Activated CD8-positive, alpha-beta T cell treated with anti-CD3 and anti-CD28 coated beads, Interleukin-2, amount 10 ng/mL, durations not matched to agents 7 days and 5 days (primary cell): ENCODE measurements at regions not wholly inside any gene's neighbourhood (a gene's known extent, or its start where the extent isn't known, plus 50 kb on each side); places are given as distances from the start of the nearest gene placed in this dataset.

Experiments
- ATAC-seq: fragments of 150-1000 bp; cut with Tn5 transposase; one replicate; pipeline ENCODE4 v1.10.0; 2021; ENCODE audit warnings: moderate library complexity
- CTCF ChIA-PET: fragments of 350-600 bp; sonication (Branson Sonifier 250); formaldehyde crosslinking; loops from one replicate; lab custom pipeline; 2021; ENCODE audit warnings: antibody characterized with exemption; lab: Charles Lee
- POLR2A ChIA-PET: fragments of 350-600 bp; sonication (Branson Sonifier 250); formaldehyde crosslinking; loops from one replicate; lab custom pipeline; 2021; ENCODE audit warnings: antibody characterized with exemption; lab: Charles Lee
- DNase-seq: peaks from one replicate; pipeline ENCODE4 v3.0.0-alpha.2; 2020
- H3K27ac Mint-ChIP-seq: one replicate; pipeline ENCODE4 v1.8.0; 2021; ENCODE audit warnings: mild to moderate bottlenecking, mixed read lengths
- H3K27me3 Mint-ChIP-seq: one replicate; pipeline ENCODE4 v1.8.0; 2021; ENCODE audit warnings: low read depth, mixed read lengths
- H3K36me3 Mint-ChIP-seq: one replicate; pipeline ENCODE4 v1.8.0; 2021; ENCODE audit warnings: low read depth, mixed read lengths
- H3K4me1 Mint-ChIP-seq: one replicate; pipeline ENCODE4 v1.8.0; 2021; ENCODE audit warnings: low read depth, mixed read lengths
- H3K4me3 Mint-ChIP-seq: one replicate; pipeline ENCODE4 v1.8.0; 2021; ENCODE audit warnings: mild to moderate bottlenecking, mixed read lengths
- H3K9me3 Mint-ChIP-seq: one replicate; pipeline ENCODE4 v1.8.0; 2022; ENCODE audit warnings: mixed read lengths; ENCODE audit not compliant: insufficient read depth

- POLR2A ChIA-PET, result no interaction called here
- Mint-ChIP-seq H3K4me3 (no peak overlapping the region), H3K4me1 (no peaks in the 10 kb centered on the region), H3K36me3 (no peaks in the 10 kb centered on the region), H3K9me3 (no peaks in the 10 kb centered on the region), H3K27me3 (no peaks in the 10 kb centered on the region), H3K27ac (no peak overlapping the region)
- DNase-seq (no peak), ATAC-seq (no peak)
- CTCF ChIA-PET, result no interaction called here
Measured at GRCh38 chr9:29685531-29685930, 2112.2 kb upstream of the C9orf72 start.

- ATAC-seq (no peak), DNase-seq (no peak)
- ChIA-PET POLR2A (no interaction called here), CTCF (no interaction called here)
- Mint-ChIP-seq H3K4me1 (no peaks in the 10 kb centered on the region), H3K36me3 (no peaks in the 10 kb centered on the region), H3K9me3 (peaks cover 5% of the 10 kb centered on the region), H3K27me3 (no peaks in the 10 kb centered on the region), H3K27ac (no peak overlapping the region), H3K4me3 (no peak overlapping the region)
Measured at GRCh38 chr9:29691145-29691544, 2117.9 kb upstream of the C9orf72 start.

- CTCF ChIA-PET, result no interaction called here
- POLR2A ChIA-PET, result no interaction called here
- Mint-ChIP-seq H3K27me3 (no peaks in the 10 kb centered on the region), H3K9me3 (peaks cover 5% of the 10 kb centered on the region), H3K4me1 (no peaks in the 10 kb centered on the region), H3K36me3 (no peaks in the 10 kb centered on the region), H3K27ac (no peak overlapping the region), H3K4me3 (no peak overlapping the region)
- ATAC-seq (no peak), DNase-seq (no peak)
Measured at GRCh38 chr9:29691758-29692407, 2118.6 kb upstream of the C9orf72 start.

DNA sequence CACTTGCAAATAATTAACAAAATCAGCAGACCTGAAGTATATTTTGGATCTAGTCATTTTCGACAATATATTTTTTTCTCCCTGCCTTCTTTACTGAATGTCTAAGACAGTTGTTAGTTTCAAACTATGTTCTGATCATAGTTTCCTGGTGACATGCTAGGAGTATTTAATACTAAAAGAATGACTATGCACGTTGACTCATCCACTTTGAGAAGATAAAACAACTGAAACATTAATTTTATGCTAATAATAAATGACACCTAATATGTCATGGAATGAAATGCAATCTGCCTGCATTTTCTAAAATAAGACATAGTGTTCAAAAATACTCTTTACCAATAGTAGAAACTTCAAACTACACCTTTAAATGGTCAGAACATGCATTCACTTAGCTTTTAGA is 2123.7 kb upstream of the C9orf72 start:
- Mint-ChIP-seq H3K4me1 (no peaks in the 10 kb centered on the region), H3K4me3 (no peak overlapping the region), H3K36me3 (no peaks in the 10 kb centered on the region), H3K27ac (no peak overlapping the region), H3K27me3 (no peaks in the 10 kb centered on the region), H3K9me3 (peaks cover 5% of the 10 kb centered on the region)
- ATAC-seq, result no peak
- ChIA-PET CTCF (no interaction called here), POLR2A (no interaction called here)
- no peak for DNase-seq

- ChIA-PET CTCF (no interaction called here), POLR2A (no interaction called here)
- Mint-ChIP-seq H3K27ac (no peak overlapping the region), H3K4me1 (no peaks in the 10 kb centered on the region), H3K9me3 (no peaks in the 10 kb centered on the region), H3K4me3 (no peak overlapping the region), H3K36me3 (no peaks in the 10 kb centered on the region), H3K27me3 (no peaks in the 10 kb centered on the region)
- DNase-seq, result no peak
- ATAC-seq, result no peak
Measured at GRCh38 chr9:29701559-29701958, 2128.3 kb upstream of the C9orf72 start.

DNA sequence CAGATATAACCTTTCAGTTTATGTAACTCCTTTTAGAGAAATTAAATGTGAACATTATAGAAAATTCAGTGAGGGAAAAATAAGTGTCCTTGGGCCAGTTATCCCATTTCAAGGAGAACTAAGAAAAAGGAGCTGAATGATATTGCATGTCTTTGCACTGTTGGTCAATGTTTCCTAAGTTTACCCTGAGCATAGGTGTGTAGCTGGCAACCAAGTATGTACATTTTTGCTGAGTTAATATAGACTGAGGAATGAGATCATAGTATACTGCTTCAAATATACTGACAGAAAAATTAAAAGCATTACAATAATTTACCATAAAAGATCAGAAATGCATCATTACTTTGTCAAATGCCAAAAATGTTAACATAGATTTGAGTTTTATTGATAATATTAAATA is 2128.7 kb upstream of the C9orf72 start:
- Mint-ChIP-seq H3K27ac (no peak overlapping the region), H3K4me1 (no peaks in the 10 kb centered on the region), H3K9me3 (no peaks in the 10 kb centered on the region), H3K4me3 (no peak overlapping the region), H3K27me3 (no peaks in the 10 kb centered on the region), H3K36me3 (no peaks in the 10 kb centered on the region)
- ChIA-PET POLR2A (no interaction called here), CTCF (no interaction called here)
- no peak for DNase-seq
- no peak for ATAC-seq

GRCh38 chr9:29714860-29715259 is 2141.6 kb upstream of the C9orf72 start:
- no peak for DNase-seq
- POLR2A ChIA-PET, result no interaction called here
- no peaks in the 10 kb centered on the region for H3K36me3 Mint-ChIP-seq
- no peaks in the 10 kb centered on the region for H3K4me1 Mint-ChIP-seq
- H3K9me3 Mint-ChIP-seq, result peaks cover 8% of the 10 kb centered on the region
- no peak overlapping the region for H3K4me3 Mint-ChIP-seq
- CTCF ChIA-PET, result no interaction called here
- ATAC-seq, result no peak
- H3K27me3 Mint-ChIP-seq, result no peaks in the 10 kb centered on the region
- no peak overlapping the region for H3K27ac Mint-ChIP-seq

DNA sequence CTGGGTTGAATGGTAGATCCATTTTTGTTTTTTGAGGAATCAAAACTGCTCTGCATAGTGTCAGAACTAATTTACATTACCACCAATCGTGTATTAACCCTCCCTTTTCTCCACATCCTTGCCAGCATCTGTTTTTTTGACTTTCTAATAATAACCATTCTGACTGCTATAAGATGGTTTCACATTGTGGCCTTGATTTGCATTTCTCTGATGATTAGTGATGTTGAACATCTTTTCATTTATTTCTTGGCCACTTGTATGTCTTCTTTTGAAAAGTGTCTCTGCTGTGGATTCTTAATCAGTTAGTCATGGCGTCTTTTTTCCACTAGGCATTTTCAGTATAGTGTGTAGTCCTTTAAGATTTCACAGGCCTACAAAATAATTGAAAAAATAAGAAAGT is 2144.3 kb upstream of the C9orf72 start:
- no peak for ATAC-seq
- Mint-ChIP-seq H3K27ac (no peak overlapping the region), H3K4me1 (no peaks in the 10 kb centered on the region), H3K27me3 (no peaks in the 10 kb centered on the region), H3K4me3 (no peak overlapping the region), H3K9me3 (peaks cover 8% of the 10 kb centered on the region), H3K36me3 (no peaks in the 10 kb centered on the region)
- DNase-seq, result no peak
- CTCF ChIA-PET, result no interaction called here
- POLR2A ChIA-PET, result no interaction called here

GRCh38 chr9:29730163-29730562 is 2156.9 kb upstream of the C9orf72 start:
- H3K27me3 Mint-ChIP-seq, result no peaks in the 10 kb centered on the region
- CTCF ChIA-PET, result no interaction called here

DNA sequence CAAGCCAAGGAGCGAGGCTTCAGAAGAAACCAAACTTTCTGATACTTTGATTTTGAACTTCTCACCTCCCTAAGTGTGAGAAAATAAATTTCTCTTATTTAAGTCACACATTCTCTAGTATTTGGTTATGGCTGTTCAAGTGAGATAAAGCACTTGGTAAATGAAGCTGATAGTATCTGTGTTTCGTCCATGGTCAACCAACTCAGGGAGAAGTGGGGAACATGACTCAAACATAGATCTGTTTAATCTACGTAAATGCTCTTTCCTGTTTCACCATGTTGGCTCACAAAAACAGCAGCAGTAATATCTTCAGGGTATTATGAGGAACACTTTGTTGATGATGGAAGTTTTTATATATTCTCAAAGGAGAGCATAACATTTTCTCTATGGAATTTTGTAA is 2167.2 kb upstream of the C9orf72 start:
- DNase-seq (no peak), ATAC-seq (no peak)
- Mint-ChIP-seq H3K4me3 (no peak overlapping the region), H3K9me3 (peaks cover 10% of the 10 kb centered on the region), H3K36me3 (no peaks in the 10 kb centered on the region), H3K4me1 (no peaks in the 10 kb centered on the region), H3K27ac (no peak overlapping the region), H3K27me3 (no peaks in the 10 kb centered on the region)
- CTCF ChIA-PET, result no interaction called here
- POLR2A ChIA-PET, result no interaction called here

More at GRCh38 chr9:29730163-29730562, 2156.9 kb upstream of the C9orf72 start:
- Mint-ChIP-seq H3K4me1 (no peaks in the 10 kb centered on the region), H3K27ac (no peak overlapping the region), H3K4me3 (no peak overlapping the region), H3K36me3 (no peaks in the 10 kb centered on the region), H3K9me3 (no peaks in the 10 kb centered on the region)
- no peak for ATAC-seq
- DNase-seq, result no peak
- POLR2A ChIA-PET, result no interaction called here

- ATAC-seq, result no peak
- H3K27me3 Mint-ChIP-seq, result no peaks in the 10 kb centered on the region
- no peaks in the 10 kb centered on the region for H3K36me3 Mint-ChIP-seq
- H3K4me3 Mint-ChIP-seq, result no peak overlapping the region
- no peaks in the 10 kb centered on the region for H3K4me1 Mint-ChIP-seq
- H3K9me3 Mint-ChIP-seq, result peaks cover 10% of the 10 kb centered on the region
- ChIA-PET CTCF (no interaction called here), POLR2A (no interaction called here)
- no peak for DNase-seq
- no peak overlapping the region for H3K27ac Mint-ChIP-seq
Measured at GRCh38 chr9:29741169-29741568, 2167.9 kb upstream of the C9orf72 start.

- no peak overlapping the region for H3K27ac Mint-ChIP-seq
- DNase-seq (no peak), ATAC-seq (no peak)
- H3K4me3 Mint-ChIP-seq, result no peak overlapping the region
- no peaks in the 10 kb centered on the region for H3K9me3 Mint-ChIP-seq
- no peaks in the 10 kb centered on the region for H3K4me1 Mint-ChIP-seq
- CTCF ChIA-PET, result no interaction called here
- H3K36me3 Mint-ChIP-seq, result no peaks in the 10 kb centered on the region
- H3K27me3 Mint-ChIP-seq, result no peaks in the 10 kb centered on the region
- POLR2A ChIA-PET, result no interaction called here
Measured at GRCh38 chr9:29750062-29750461, 2176.8 kb upstream of the C9orf72 start.

DNA sequence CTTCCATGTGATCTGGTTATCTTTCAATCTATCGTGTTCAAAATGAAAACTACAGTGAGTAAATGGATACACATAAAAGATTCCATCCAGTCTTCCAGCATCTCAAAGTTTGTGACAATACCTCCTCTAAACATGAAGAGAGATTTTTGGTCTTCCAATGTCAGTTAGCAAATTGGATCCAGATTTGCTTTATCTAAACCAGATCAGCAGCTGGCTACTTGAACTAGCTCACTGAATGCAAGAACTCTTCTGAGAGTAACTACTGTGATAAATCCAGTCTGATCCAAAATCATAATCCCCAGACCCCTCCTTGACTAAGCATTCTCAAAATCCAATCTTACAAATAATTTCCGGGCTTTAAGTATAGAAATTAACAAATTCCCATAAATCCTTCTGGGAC is 2177.9 kb upstream of the C9orf72 start:
- Mint-ChIP-seq H3K27me3 (no peaks in the 10 kb centered on the region), H3K27ac (no peak overlapping the region), H3K4me1 (no peaks in the 10 kb centered on the region), H3K4me3 (no peak overlapping the region), H3K36me3 (no peaks in the 10 kb centered on the region), H3K9me3 (no peaks in the 10 kb centered on the region)
- ChIA-PET CTCF (no interaction called here), POLR2A (no interaction called here)
- ATAC-seq (no peak), DNase-seq (no peak)
